ENCODE measurements at regions not wholly inside any gene's neighbourhood (a gene's known extent, or its start where the extent isn't known, plus 50 kb on each side); places are given as distances from the start of the nearest gene placed in this dataset.

- DNase-seq: no peak
Measured at GRCh38 chr11:16421826-16422225, 65.5 kb upstream of the SOX6 start.

- DNase-seq: no peak
Measured at GRCh38 chr11:16418428-16419097, 62.2 kb upstream of the SOX6 start.

GRCh38 chr11:16412525-16413172, 56.3 kb upstream of the SOX6 start:
- DNase-seq: no peak

- DNase-seq: peak; percentile 59
Measured at GRCh38 chr11:16410479-16410878, 54.1 kb upstream of the SOX6 start.

GRCh38 chr11:16408619-16409018, 52.3 kb upstream of the SOX6 start:
- DNase-seq: no peak

GRCh38 chr11:16406226-16406625, 49.9 kb upstream of the SOX6 start:
- DNase-seq: no peak

All from kidney glomerular epithelial cell (primary cell).